ENCODE measurements at regions not wholly inside any gene's neighbourhood (a gene's known extent, or its start where the extent isn't known, plus 50 kb on each side); places are given as distances from the start of the nearest gene placed in this dataset.

GRCh38 chr13:94968757-94969086, 256.4 kb upstream of the SOX21 start:
- no peak for DNase-seq (ENCODE audit: low read depth in 3 of 3)

- no peak for DNase-seq (ENCODE audit: low read depth in 3 of 3)
Measured at GRCh38 chr13:94968040-94968756, 255.9 kb upstream of the SOX21 start.

GRCh38 chr13:94967183-94968039, 255.1 kb upstream of the SOX21 start:
- DNase-seq (ENCODE audit: low read depth in 3 of 3): peak in 1 of 3 experiments; percentile 34

DNA sequence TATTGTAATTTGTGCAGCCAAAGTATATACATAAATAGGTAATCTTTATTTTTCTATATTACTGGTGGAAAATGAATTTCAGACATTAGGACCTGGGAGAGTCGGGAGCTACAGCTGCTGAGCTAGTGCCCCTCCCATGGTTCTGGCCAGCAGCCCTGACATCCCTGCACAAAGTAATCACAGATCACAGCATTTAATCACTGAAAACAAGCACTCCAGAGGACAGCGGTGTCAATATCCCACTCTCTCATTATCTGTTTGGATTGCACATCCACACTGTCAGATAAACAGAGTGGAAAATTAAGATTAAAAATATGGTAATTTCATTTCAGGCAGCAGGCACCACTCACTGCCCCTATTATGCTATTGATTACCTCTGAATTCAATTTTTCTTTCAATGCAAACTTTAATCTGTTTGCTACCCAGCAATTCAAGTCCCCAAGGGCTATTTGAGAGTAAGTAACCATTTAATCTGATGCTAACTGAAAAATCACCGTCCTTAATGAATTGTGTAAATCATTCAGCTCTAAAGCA, 254.1 kb upstream of the SOX21 start:
- DNase-seq (ENCODE audit: low read depth in 3 of 3): no peak

DNA sequence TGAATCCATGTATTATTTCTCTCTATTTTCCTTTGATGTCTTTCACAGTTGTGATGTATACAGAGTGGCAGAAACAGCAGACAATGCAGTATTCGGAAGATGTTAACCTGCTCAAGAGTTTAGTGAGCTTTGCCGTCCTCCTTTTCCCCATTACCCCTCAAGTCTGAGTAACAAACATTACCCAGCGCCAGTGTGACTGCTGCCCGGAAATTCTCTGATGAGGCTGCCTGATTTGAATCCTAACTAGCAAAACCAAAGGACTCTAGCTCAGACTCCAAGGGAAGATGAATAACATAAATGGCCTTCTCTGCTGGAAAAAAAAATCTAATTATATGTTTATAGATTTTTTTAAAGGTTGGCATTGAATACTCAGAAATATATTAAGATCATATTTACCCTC, 247.3 kb upstream of the SOX21 start:
- DNase-seq (ENCODE audit: low read depth in 3 of 3): no peak

DNA sequence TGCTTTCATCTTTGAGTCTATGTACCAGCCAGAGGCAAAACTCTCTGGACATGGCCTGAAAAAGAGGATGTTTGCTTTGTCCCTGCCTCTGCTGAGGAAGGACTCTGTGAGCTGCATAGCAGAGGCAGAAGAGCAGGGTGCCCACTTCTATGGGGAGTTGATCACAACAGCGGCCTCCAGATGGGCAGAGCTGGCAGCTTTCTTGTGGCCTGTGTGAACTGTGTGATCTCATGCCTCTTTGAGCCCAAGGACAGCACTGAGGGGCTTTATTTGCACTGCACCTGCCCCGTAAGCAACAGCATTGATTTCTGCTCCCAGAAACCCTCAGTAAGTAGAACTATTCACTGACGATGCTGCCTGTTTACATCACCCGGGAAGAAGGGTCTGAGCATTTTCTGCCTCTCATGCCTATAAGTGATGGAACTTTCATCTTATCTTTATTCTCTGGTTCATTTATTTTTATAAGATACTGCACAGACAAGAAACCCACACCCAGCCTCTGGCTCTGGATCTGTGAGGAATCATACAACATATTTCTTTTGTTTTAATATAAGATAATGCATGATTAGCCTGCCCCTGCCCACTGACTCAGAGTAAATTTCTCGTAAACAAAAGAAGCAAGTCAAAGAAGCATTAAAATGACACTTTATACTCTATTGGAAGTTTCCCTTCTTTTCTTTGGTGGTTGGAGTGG, 244.2 kb upstream of the SOX21 start:
- DNase-seq (ENCODE audit: low read depth in 3 of 3): no peak

- DNase-seq (ENCODE audit: low read depth in 3 of 3): no peak
Measured at GRCh38 chr13:94952787-94953186, 240.4 kb upstream of the SOX21 start.

DNA sequence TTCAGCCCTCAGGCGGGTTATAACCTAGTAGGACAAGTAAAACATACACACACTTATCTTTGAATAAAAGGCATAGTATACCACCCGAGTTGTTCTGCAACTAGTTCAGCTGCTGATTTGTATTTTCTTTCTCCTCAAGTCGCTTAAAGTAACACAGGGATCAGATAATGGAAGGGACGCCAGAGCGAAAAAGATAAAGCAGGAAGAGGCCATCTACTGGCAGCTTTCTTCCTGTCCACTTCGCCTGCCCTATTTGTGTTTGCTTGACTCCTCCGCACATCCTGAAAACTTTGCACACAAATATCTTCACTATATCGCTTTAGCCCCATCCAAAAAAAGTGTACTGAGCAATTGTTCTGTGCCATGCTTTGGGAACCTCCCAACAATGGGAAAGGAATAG, 238.0 kb upstream of the SOX21 start:
- no peak for DNase-seq (ENCODE audit: low read depth in 3 of 3)

DNA sequence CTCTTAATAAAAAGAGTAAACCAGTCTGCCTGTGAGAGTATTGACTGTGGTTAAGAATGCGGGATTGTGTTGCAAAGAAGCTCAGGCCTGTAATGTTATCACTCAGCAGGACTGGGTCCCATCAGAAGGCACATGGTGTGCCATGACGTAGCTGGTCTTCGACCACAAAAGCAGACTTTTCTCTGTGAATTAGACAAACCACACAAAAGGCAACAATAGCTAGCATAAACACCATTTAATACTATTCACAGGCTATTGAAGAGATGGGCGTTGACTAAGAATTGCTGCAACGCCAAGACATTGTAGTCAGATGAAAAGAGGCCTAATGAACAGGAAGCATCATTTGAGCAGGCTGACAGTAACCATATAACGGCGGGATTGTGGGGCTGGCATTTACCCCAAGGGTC, 235.6 kb upstream of the SOX21 start:
- no peak for DNase-seq (ENCODE audit: low read depth in 3 of 3)

DNA sequence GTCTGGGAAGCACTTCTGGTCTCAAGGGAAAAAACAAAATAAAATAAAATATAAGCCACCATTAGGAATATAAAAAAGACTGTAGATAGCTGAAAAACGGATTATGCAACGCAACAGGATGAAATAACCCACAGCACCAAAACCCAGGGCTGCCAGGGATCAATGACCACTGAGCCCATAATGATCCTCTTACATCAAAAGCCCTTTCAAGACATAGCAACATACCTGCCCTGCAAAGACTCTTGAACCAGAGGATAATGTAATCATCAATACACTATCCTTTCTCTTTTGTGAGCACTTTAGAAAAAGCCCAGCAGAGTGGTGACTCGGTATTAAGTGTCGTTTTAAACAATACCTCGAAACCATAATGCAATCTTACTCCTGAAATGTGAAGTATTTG, 235.0 kb upstream of the SOX21 start:
- no peak for DNase-seq (ENCODE audit: low read depth in 3 of 3)

GRCh38 chr13:94946039-94946438, 233.7 kb upstream of the SOX21 start:
- no peak for DNase-seq (ENCODE audit: low read depth in 3 of 3)

- DNase-seq (ENCODE audit: low read depth in 3 of 3): no peak
Measured at GRCh38 chr13:94938124-94938523, 225.8 kb upstream of the SOX21 start.

DNA sequence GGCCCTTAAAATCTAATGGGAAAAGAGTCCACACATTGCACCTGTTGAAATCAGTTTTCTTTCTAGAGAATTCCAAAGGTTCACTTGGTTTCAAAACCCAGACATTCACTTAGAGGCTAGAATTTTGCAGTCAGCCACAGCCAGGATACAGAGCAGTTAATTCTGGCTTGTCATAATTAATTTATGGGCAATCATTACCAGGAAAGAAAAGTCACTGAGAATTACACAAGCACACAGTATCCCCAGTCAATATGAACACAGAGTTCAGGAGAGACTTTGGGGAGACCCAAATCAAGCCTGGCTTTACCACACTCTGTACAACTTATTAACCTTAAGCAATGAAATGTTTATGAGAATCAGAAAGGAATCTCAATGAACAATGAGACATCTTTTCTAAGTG, 224.3 kb upstream of the SOX21 start:
- DNase-seq (ENCODE audit: low read depth in 3 of 3): no peak

DNA sequence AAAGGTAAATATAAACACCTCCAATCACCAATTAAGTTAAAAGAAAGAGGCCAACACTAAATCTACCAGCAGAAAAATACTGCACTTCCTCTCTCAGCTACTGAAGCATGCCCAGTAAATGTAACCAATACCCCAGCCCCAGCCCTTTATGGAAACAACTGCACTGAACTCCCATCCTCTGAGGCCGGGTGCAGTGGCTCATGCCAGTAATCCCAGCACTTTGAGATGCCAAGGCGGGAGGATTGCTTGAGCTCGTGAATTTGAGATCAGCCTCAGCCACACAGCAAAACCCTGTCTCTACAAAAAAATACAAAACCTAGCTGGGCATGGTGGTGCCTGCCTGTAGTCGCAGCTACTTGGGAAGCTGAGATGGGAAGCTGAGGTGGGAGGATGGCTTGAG, 221.6 kb upstream of the SOX21 start:
- DNase-seq (ENCODE audit: low read depth in 3 of 3): no peak

DNA sequence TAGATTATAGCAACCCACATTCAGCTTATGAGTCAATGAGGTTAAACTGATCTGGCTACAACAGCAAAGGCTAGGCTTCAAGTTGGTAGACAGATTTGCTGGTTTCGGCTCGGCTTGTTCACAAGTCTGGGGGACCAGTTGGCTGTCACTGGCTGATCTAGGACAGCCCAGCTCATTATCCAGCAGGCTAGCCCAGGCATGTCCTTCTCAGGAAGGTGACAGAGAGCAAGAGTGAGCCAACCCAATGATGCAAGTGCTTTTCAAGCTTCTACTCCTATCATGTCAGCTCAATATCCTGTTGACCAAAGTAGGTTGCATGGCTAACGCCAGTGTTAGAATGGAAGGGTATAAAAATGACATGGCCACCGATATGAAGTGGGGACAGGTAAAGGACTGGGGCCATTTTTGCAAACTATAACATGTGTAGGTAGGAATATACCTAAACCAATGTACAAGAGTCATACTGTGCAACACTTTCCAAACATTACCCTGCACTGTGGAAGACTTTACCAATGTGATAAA, 220.9 kb upstream of the SOX21 start:
- no peak for DNase-seq (ENCODE audit: low read depth in 3 of 3)

GRCh38 chr13:94928127-94928775, 215.9 kb upstream of the SOX21 start:
- DNase-seq (ENCODE audit: low read depth in 3 of 3): no peak

DNA sequence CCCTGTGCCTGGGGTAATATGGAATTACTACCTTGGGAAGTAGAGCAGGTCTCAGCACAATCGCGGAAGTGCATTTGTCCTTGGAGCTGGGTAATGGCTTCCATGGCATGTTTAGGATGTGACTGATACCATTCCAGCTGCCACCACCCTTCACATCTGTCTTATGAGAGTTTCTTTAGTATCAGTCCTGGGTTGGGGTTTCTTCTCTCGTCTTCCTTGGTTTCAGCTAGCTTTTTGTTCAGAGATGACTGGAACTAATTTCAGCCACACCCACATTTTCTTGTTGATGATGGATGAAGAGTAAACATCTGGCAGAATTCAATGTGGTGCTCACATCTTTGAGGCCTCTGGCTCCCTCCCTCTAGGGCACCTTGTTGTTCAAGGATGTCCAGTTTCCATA, 212.9 kb upstream of the SOX21 start:
- no peak for DNase-seq (ENCODE audit: low read depth in 3 of 3)

GRCh38 chr13:94921181-94921580, 208.8 kb upstream of the SOX21 start:
- no peak for DNase-seq (ENCODE audit: low read depth in 3 of 3)

DNA sequence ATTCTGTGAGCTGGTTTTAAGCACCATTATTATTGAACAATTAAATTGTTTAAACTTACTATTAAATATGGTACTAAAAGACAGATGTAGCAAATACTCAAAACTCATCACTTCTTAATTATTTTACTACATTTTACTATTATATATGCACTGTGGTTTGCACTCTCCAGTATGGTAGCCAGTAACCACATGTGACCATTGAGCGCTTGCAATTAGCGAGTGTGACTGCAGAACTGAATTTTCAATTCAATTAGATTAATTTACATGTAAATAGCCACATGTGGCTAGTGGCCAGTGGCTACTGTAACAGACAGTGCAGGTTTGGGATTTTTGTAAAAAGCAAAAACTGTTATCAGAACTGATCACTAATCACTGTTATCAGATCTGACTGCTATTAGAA, 208.2 kb upstream of the SOX21 start:
- no peak for DNase-seq (ENCODE audit: low read depth in 3 of 3)

- no peak for DNase-seq (ENCODE audit: low read depth in 3 of 3)
Measured at GRCh38 chr13:94917824-94918223, 205.5 kb upstream of the SOX21 start.

DNA sequence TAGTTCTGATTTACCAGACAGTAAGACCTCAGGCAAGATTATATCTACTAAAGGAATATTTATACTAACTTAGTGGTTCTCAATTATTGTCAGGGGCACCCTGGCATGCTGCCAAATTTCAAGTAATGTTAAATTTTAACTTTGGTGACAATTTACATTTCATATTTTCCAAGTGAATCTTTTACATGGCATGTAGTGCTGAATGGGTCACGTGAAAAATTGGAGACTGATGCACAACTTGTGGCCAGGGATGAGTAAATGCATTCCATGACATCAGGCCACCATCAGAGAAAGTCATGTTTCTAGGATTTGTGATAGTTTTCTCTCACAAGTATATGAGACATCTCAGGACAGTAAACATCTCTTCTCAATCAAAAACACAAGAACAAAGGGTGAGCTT, 202.6 kb upstream of the SOX21 start:
- no peak for DNase-seq (ENCODE audit: low read depth in 3 of 3)

GRCh38 chr13:94906605-94907004, 194.3 kb upstream of the SOX21 start:
- no peak for DNase-seq (ENCODE audit: low read depth in 3 of 3)
